22Rv1 (cell line): ENCODE measurements at regions not wholly inside any gene's neighbourhood (a gene's known extent, or its start where the extent isn't known, plus 50 kb on each side); places are given as distances from the start of the nearest gene placed in this dataset.

Experiments used
- ZFX ChIP-seq: fragments of 450-650 bp; IDR thresholded peaks from 2 replicates; pipeline ENCODE4 v1.6.1; 2017; ENCODE audit warnings: antibody characterized with exemption, borderline replicate concordance
- TF ChIP-seq, protein P1 (sequence below): fragments of 450-650 bp; IDR thresholded peaks from 2 replicates; pipeline ENCODE4 v1.5.1; 2017; ENCODE audit warnings: mild to moderate bottlenecking

DNA sequence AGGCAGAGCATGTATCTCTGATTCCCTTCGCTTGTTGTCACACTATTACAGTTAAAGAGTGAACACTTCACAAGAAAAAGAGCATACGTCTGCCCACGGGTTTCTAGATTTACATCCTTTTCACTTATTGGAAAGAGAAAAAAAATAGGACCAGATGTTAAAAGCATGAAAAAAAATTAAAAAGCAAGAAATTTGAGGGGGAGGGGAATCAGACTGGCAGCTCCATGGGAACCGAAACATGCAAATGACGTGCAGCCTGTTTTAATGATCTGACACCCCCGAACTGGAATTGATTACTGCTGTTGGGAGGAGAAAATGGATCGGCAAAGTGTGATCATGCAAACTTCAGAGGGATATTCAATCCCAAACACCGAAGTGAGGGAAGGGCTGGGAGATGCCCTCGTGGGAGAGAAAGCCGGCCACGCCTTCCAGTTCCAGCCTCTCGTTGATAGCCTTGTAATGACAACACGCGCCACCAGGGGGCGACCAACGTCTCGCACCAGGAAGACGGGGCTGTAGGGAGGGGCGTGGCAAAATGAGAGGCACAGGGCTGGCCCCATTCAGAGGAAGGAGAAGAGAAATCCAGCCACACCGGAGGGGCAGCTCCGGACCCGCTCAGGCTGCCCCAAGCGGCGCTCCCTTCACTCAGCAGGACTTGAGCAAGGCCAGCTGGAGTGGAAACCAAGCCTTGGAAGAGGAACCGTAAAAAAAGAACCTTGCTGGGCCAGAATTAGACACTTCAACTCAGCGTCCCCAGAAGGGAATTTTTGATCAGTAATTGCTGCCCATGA, 53.8 kb upstream of the SYT13 start:
- TF ChIP-seq, protein P1, sequence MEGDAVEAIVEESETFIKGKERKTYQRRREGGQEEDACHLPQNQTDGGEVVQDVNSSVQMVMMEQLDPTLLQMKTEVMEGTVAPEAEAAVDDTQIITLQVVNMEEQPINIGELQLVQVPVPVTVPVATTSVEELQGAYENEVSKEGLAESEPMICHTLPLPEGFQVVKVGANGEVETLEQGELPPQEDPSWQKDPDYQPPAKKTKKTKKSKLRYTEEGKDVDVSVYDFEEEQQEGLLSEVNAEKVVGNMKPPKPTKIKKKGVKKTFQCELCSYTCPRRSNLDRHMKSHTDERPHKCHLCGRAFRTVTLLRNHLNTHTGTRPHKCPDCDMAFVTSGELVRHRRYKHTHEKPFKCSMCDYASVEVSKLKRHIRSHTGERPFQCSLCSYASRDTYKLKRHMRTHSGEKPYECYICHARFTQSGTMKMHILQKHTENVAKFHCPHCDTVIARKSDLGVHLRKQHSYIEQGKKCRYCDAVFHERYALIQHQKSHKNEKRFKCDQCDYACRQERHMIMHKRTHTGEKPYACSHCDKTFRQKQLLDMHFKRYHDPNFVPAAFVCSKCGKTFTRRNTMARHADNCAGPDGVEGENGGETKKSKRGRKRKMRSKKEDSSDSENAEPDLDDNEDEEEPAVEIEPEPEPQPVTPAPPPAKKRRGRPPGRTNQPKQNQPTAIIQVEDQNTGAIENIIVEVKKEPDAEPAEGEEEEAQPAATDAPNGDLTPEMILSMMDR: peak; percentile 93
- TF ChIP-seq ZFX: no peak
